Gastroesophageal sphincter (tissue), 3 donors: ENCODE measurements at regions not wholly inside any gene's neighbourhood (a gene's known extent, or its start where the extent isn't known, plus 50 kb on each side); places are given as distances from the start of the nearest gene placed in this dataset.

Experiments used
- EP300 ChIP-seq: sonication (generic); formaldehyde crosslinking; IDR thresholded peaks from one replicate; pipeline ENCODE4 v1.6.1; 2017; ENCODE audit warnings: antibody characterized with exemption, mild to moderate bottlenecking
- POLR2A ChIP-seq, 2 donors: fragments of 450-650 bp; IDR thresholded peaks; one replicate each; pipeline ENCODE4 v1.6.1; 2017; ENCODE audit warnings: antibody characterized with exemption in 2 of 2, mild to moderate bottlenecking in 2 of 2, moderate library complexity in 1 of 2
- POLR2AphosphoS5 ChIP-seq: sonication (generic); formaldehyde crosslinking; IDR thresholded peaks from one replicate; pipeline ENCODE4 v1.6.1; 2017; ENCODE audit warnings: antibody characterized with exemption
- TF ChIP-seq, protein P1 (sequence below), 4 experiments: fragments of 200-600 bp in 2 of 4; fragments of 450-650 bp in 2 of 4; sonication (generic) in 1 of 4; IDR thresholded peaks; one replicate each; pipeline ENCODE4 v1.5.1; 2017 to 2019; ENCODE audit warnings: antibody characterized with exemption in 4 of 4, mild to moderate bottlenecking in 2 of 4, moderate library complexity in 2 of 4

GRCh38 chr1:55879346-55879745 lies 664.2 kb upstream of the USP24 start:
- TF ChIP-seq, protein P1, sequence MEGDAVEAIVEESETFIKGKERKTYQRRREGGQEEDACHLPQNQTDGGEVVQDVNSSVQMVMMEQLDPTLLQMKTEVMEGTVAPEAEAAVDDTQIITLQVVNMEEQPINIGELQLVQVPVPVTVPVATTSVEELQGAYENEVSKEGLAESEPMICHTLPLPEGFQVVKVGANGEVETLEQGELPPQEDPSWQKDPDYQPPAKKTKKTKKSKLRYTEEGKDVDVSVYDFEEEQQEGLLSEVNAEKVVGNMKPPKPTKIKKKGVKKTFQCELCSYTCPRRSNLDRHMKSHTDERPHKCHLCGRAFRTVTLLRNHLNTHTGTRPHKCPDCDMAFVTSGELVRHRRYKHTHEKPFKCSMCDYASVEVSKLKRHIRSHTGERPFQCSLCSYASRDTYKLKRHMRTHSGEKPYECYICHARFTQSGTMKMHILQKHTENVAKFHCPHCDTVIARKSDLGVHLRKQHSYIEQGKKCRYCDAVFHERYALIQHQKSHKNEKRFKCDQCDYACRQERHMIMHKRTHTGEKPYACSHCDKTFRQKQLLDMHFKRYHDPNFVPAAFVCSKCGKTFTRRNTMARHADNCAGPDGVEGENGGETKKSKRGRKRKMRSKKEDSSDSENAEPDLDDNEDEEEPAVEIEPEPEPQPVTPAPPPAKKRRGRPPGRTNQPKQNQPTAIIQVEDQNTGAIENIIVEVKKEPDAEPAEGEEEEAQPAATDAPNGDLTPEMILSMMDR (IDR thresholded peaks at IDR 0.05) = no peak
- TF ChIP-seq EP300 (no peak), POLR2A (IDR thresholded peaks at IDR 0.05) (no peak), POLR2AphosphoS5 (no peak)
